Neural progenitor cell (in vitro differentiated cells): ENCODE measurements at regions not wholly inside any gene's neighbourhood (a gene's known extent, or its start where the extent isn't known, plus 50 kb on each side); places are given as distances from the start of the nearest gene placed in this dataset.

Experiments used
- DNase-seq: peaks from one replicate; pipeline ENCODE4 v3.0.0-alpha.2; 2016; ENCODE audit warnings: low spot score
- H2AFZ ChIP-seq: fragments of 200-600 bp; sonication (generic); replicated peaks from 2 replicates; pipeline ENCODE4 v1.6.1; 2016; ENCODE audit warnings: antibody characterized with exemption
- H3F3A ChIP-seq: fragments of 200-600 bp; sonication (generic); 2 replicates; pipeline ENCODE4 v1.6.1; 2016; ENCODE audit warnings: antibody characterized with exemption, low read depth
- H3K27ac ChIP-seq: fragments of 200-600 bp; sonication (generic); 2 replicates; pipeline ENCODE4 v1.5.1; 2016; ENCODE audit warnings: mild to moderate bottlenecking
- H3K27me3 ChIP-seq: fragments of 200-600 bp; sonication (generic); 2 replicates; pipeline ENCODE4 v1.6.1; 2016; ENCODE audit warnings: mild to moderate bottlenecking, moderate library complexity
- H3K36me3 ChIP-seq: fragments of 200-600 bp; sonication (generic); 2 replicates; pipeline ENCODE4 v1.5.1; 2016
- H3K4me1 ChIP-seq: fragments of 200-600 bp; sonication (generic); 2 replicates; pipeline ENCODE4 v1.6.1; 2016; ENCODE audit warnings: mixed run types
- H3K4me2 ChIP-seq: fragments of 200-600 bp; sonication (generic); 2 replicates; pipeline ENCODE4 v1.6.1; 2016
- H3K4me3 ChIP-seq: fragments of 200-600 bp; sonication (generic); 2 replicates; pipeline ENCODE4 v1.5.1; 2016
- H3K79me2 ChIP-seq: fragments of 200-600 bp; sonication (generic); 2 replicates; pipeline ENCODE4 v1.6.1; 2016; ENCODE audit warnings: low read depth
- H3K9ac ChIP-seq: fragments of 200-600 bp; sonication (generic); 2 replicates; pipeline ENCODE4 v1.6.1; 2016
- H3K9me3 ChIP-seq: fragments of 200-600 bp; sonication (generic); 2 replicates; pipeline ENCODE4 v1.5.1; 2016; ENCODE audit warnings: low read depth
- H4K20me1 ChIP-seq: fragments of 200-600 bp; sonication (generic); 2 replicates; pipeline ENCODE4 v1.6.1; 2016; ENCODE audit warnings: low read depth
- H3K27ac Mint-ChIP-seq: 3 replicates; pipeline ENCODE4 v1.8.0; 2021; ENCODE audit warnings: mixed read lengths
- H3K27me3 Mint-ChIP-seq: 2 replicates; pipeline ENCODE4 v1.8.0; 2022; ENCODE audit warnings: low read depth, mild to moderate bottlenecking, inconsistent platforms, moderate library complexity, mixed read lengths; ENCODE audit not compliant: insufficient read depth
- H3K36me3 Mint-ChIP-seq: 3 replicates; pipeline ENCODE4 v1.8.0; 2021; ENCODE audit warnings: mixed read lengths
- H3K4me1 Mint-ChIP-seq: 3 replicates; pipeline ENCODE4 v1.8.0; 2021; ENCODE audit warnings: mixed read lengths
- H3K4me3 Mint-ChIP-seq: 3 replicates; pipeline ENCODE4 v1.8.0; 2021; ENCODE audit warnings: mild to moderate bottlenecking, moderate library complexity, mixed read lengths
- H3K9me3 Mint-ChIP-seq: 3 replicates; pipeline ENCODE4 v1.8.0; 2020; ENCODE audit warnings: mixed read lengths
- EZH2 ChIP-seq: fragments of 200-600 bp; sonication (generic); IDR thresholded peaks from 2 replicates; pipeline ENCODE4 v1.6.1; 2017; ENCODE audit warnings: antibody characterized with exemption, mild to moderate bottlenecking, moderate library complexity
- EZH2phosphoT487 ChIP-seq: fragments of 200-600 bp; sonication (generic); IDR thresholded peaks from 2 replicates; pipeline ENCODE4 v1.6.1; 2017; ENCODE audit warnings: antibody characterized with exemption
- TF ChIP-seq, protein P1 (sequence below): fragments of 200-600 bp; sonication (generic); IDR thresholded peaks from 2 replicates; pipeline ENCODE4 v1.5.1; 2017; ENCODE audit warnings: antibody characterized with exemption, mild to moderate bottlenecking

- Histone ChIP-seq H3K79me2 (no peaks in the 10 kb centered on the region), H3K27me3 (no peaks in the 10 kb centered on the region), H3K27ac (no peak overlapping the region), H3K4me2 (no peak overlapping the region), H3K36me3 (no peaks in the 10 kb centered on the region), H3K4me3 (no peak overlapping the region), H3K4me1 (no peaks in the 10 kb centered on the region), H3F3A (no peaks in the 10 kb centered on the region), H4K20me1 (no peaks in the 10 kb centered on the region), H2AFZ (no peak overlapping the region), H3K9me3 (no peaks in the 10 kb centered on the region), H3K9ac (no peak overlapping the region)
- TF ChIP-seq EZH2phosphoT487: no peak
- TF ChIP-seq, protein P1, sequence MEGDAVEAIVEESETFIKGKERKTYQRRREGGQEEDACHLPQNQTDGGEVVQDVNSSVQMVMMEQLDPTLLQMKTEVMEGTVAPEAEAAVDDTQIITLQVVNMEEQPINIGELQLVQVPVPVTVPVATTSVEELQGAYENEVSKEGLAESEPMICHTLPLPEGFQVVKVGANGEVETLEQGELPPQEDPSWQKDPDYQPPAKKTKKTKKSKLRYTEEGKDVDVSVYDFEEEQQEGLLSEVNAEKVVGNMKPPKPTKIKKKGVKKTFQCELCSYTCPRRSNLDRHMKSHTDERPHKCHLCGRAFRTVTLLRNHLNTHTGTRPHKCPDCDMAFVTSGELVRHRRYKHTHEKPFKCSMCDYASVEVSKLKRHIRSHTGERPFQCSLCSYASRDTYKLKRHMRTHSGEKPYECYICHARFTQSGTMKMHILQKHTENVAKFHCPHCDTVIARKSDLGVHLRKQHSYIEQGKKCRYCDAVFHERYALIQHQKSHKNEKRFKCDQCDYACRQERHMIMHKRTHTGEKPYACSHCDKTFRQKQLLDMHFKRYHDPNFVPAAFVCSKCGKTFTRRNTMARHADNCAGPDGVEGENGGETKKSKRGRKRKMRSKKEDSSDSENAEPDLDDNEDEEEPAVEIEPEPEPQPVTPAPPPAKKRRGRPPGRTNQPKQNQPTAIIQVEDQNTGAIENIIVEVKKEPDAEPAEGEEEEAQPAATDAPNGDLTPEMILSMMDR: no peak
- TF ChIP-seq EZH2: no peak
- no peak for DNase-seq
- no peak overlapping the region for H3K27ac Mint-ChIP-seq
- H3K4me3 Mint-ChIP-seq: no peak overlapping the region
- peaks cover 4% of the 10 kb centered on the region for H3K27me3 Mint-ChIP-seq
- H3K36me3 Mint-ChIP-seq: no peaks in the 10 kb centered on the region
- H3K9me3 Mint-ChIP-seq: peaks cover 14% of the 10 kb centered on the region
- peaks cover under 1% of the 10 kb centered on the region for H3K4me1 Mint-ChIP-seq
Measured at GRCh38 chr7:155913291-155913690, 101.0 kb upstream of the SHH start.

DNA sequence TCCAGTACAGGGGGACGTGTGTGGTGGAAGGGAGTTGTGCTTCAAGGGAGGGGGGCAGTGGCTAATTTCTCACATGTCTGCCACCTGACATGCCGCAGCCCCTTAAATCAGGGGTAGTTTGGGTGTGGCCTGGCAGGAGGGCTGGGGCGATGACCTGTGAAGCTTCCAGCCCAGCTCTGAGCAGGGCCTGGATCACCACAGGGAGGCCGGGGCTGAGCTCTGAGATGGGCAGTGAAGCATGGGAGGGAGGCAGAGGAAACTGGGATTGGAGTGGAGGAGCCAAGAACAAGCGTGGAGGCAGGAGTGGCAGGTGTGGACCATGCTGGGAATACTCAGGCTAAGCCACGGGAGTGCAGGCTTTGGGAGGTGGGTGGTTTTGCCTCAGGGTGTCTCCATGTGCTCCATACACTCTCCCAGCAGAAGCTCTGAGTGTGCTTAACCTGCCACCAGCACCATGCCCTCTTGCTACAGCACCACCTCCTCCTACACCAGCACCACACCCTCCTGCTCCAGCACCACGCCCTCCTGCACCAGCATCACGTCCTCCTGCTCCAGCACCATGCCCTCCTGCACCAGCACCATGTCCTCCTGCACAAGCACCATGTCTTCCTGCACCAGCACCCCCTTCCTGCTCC is 99.3 kb upstream of the SHH start:
- no peaks in the 10 kb centered on the region for H4K20me1 ChIP-seq
- H3K79me2 ChIP-seq: no peaks in the 10 kb centered on the region
- Mint-ChIP-seq H3K9me3 (peaks cover 14% of the 10 kb centered on the region), H3K4me3 (no peak overlapping the region), H3K27me3 (peaks cover 4% of the 10 kb centered on the region), H3K27ac (no peak overlapping the region), H3K4me1 (no peaks in the 10 kb centered on the region), H3K36me3 (no peaks in the 10 kb centered on the region)
- DNase-seq: no peak
- H3F3A ChIP-seq: no peaks in the 10 kb centered on the region
- no peaks in the 10 kb centered on the region for H3K27me3 ChIP-seq
- no peak overlapping the region for H3K4me3 ChIP-seq
- no peak overlapping the region for H3K27ac ChIP-seq
- no peak for TF ChIP-seq EZH2
- TF ChIP-seq, protein P1: no peak
- TF ChIP-seq EZH2phosphoT487: no peak
- no peaks in the 10 kb centered on the region for H3K9me3 ChIP-seq
- no peaks in the 10 kb centered on the region for H3K36me3 ChIP-seq
- no peak overlapping the region for H3K4me2 ChIP-seq
- no peak overlapping the region for H2AFZ ChIP-seq
- H3K9ac ChIP-seq: no peak overlapping the region
- H3K4me1 ChIP-seq: no peaks in the 10 kb centered on the region

GRCh38 chr7:155908385-155908784 is 96.1 kb upstream of the SHH start:
- H4K20me1 ChIP-seq: no peaks in the 10 kb centered on the region
- no peaks in the 10 kb centered on the region for H3K4me1 ChIP-seq
- Mint-ChIP-seq H3K9me3 (peaks cover 14% of the 10 kb centered on the region), H3K4me3 (no peak overlapping the region), H3K27me3 (peaks cover 6% of the 10 kb centered on the region), H3K4me1 (no peaks in the 10 kb centered on the region), H3K27ac (no peak overlapping the region), H3K36me3 (no peaks in the 10 kb centered on the region)
- no peaks in the 10 kb centered on the region for H3K36me3 ChIP-seq
- H2AFZ ChIP-seq: no peak overlapping the region
- no peak overlapping the region for H3K4me2 ChIP-seq
- no peaks in the 10 kb centered on the region for H3K27me3 ChIP-seq
- no peak overlapping the region for H3K27ac ChIP-seq
- no peaks in the 10 kb centered on the region for H3F3A ChIP-seq
- TF ChIP-seq EZH2 (no peak), EZH2phosphoT487 (no peak)
- TF ChIP-seq, protein P1: no peak
- no peak for DNase-seq
- no peak overlapping the region for H3K4me3 ChIP-seq
- H3K79me2 ChIP-seq: no peaks in the 10 kb centered on the region
- no peaks in the 10 kb centered on the region for H3K9me3 ChIP-seq
- no peak overlapping the region for H3K9ac ChIP-seq
